Erythroblast (primary cell): ENCODE measurements at regions not wholly inside any gene's neighbourhood (a gene's known extent, or its start where the extent isn't known, plus 50 kb on each side); places are given as distances from the start of the nearest gene placed in this dataset.

ENCODE experiments used
- GATA1 ChIP-seq: IDR thresholded peaks from 2 replicates; pipeline ENCODE4 v1.6.1; 2011; ENCODE audit warnings: low read depth, mild to moderate bottlenecking, control low read depth, low read length, moderate library complexity
- POLR2A ChIP-seq: IDR thresholded peaks from 2 replicates; pipeline ENCODE4 v1.6.1; 2011; ENCODE audit warnings: mild to moderate bottlenecking, low read length

GRCh38 chr10:90443342-90443741 is 414.5 kb downstream of the HTR7 start:
- TF ChIP-seq POLR2A (no peak), GATA1 (no peak)
